ENCODE measurements at regions not wholly inside any gene's neighbourhood (a gene's known extent, or its start where the extent isn't known, plus 50 kb on each side); places are given as distances from the start of the nearest gene placed in this dataset.

DNA sequence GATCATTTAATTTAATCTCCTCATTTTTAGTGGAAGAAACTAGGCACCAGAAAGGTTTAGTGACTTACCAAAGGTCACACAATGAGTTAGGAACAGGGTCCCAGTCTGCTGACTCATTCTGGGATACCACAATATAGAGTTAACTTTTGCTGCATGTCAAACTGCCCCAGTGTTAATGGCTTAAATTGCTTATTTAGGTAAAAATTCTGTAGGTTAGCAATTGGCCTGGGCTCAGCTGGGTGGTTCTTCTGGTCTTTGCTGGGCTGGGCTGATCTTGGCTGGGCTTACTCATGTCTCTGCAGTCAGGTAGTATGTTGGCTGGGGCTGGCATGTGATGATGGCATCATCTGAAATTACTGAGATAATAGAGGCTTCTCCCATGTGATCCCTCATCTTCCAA is 111.6 kb downstream of the EMX2 start:
- TF ChIP-seq, protein P1, sequence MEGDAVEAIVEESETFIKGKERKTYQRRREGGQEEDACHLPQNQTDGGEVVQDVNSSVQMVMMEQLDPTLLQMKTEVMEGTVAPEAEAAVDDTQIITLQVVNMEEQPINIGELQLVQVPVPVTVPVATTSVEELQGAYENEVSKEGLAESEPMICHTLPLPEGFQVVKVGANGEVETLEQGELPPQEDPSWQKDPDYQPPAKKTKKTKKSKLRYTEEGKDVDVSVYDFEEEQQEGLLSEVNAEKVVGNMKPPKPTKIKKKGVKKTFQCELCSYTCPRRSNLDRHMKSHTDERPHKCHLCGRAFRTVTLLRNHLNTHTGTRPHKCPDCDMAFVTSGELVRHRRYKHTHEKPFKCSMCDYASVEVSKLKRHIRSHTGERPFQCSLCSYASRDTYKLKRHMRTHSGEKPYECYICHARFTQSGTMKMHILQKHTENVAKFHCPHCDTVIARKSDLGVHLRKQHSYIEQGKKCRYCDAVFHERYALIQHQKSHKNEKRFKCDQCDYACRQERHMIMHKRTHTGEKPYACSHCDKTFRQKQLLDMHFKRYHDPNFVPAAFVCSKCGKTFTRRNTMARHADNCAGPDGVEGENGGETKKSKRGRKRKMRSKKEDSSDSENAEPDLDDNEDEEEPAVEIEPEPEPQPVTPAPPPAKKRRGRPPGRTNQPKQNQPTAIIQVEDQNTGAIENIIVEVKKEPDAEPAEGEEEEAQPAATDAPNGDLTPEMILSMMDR (IDR thresholded peaks at IDR 0.05), result no peak
- TF ChIP-seq POLR2A (IDR thresholded peaks at IDR 0.05), result no peak

All from testis (tissue), 2 donors.